Activated CD4-positive, alpha-beta T cell treated with anti-CD3 and anti-CD28 coated beads, Interleukin-2, amount 50 U/mL, for 4 hours (primary cell): ENCODE measurements at regions not wholly inside any gene's neighbourhood (a gene's known extent, or its start where the extent isn't known, plus 50 kb on each side); places are given as distances from the start of the nearest gene placed in this dataset.

Experiments
- DNase-seq, 2 experiments: peaks; one replicate each; pipeline ENCODE4 v3.0.0-alpha.2; 2020

- no peak for DNase-seq
Observed at GRCh38 chr2:48145845-48146452, 168.5 kb upstream of the FOXN2 start.

DNA sequence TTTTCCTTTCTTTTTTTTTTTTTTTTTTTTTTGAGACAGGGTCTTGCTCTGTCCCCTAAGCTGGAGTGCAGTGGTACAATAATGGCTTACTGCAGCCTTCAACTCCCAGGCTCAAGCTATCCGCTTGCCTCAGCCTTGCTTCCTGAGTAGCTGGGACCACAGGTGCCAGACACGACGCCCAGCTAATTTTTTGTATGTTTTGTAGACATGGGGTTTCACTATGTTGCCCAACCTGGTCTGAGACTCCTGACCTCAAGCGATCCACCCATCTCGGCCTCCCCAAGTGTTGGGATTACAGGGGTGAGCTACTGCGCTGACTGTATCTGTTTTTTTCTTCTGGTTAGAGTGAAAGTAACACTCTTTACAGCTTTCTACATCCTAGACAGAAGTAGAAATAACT is 167.9 kb upstream of the FOXN2 start:
- DNase-seq, result no peak

- no peak for DNase-seq
Observed at GRCh38 chr2:48147719-48148118, 166.8 kb upstream of the FOXN2 start.

GRCh38 chr2:48148841-48149430 is 165.5 kb upstream of the FOXN2 start:
- no peak for DNase-seq

GRCh38 chr2:48157150-48157549 is 157.3 kb upstream of the FOXN2 start:
- no peak for DNase-seq

DNA sequence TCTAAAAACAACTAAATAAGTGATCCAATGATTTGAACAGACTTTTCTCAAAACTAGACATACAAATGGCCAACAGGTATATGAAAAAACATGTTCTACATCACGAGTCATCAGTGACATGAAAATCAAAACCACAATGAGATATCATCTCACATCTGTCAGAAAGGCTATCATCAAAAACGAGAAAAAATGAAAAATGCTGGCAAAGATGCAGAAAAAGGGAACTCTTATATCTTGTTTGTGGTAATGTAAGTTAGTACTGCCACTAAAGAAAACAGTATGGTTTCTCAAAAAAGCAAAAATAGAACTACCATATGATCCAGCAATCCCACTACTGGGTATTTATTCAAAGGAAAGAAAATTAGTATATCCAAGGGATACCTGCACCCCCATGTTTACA is 152.9 kb upstream of the FOXN2 start:
- DNase-seq, result no peak

GRCh38 chr2:48162742-48163141 is 151.7 kb upstream of the FOXN2 start:
- no peak for DNase-seq

GRCh38 chr2:48165070-48165753 is 149.3 kb upstream of the FOXN2 start:
- no peak for DNase-seq

DNA sequence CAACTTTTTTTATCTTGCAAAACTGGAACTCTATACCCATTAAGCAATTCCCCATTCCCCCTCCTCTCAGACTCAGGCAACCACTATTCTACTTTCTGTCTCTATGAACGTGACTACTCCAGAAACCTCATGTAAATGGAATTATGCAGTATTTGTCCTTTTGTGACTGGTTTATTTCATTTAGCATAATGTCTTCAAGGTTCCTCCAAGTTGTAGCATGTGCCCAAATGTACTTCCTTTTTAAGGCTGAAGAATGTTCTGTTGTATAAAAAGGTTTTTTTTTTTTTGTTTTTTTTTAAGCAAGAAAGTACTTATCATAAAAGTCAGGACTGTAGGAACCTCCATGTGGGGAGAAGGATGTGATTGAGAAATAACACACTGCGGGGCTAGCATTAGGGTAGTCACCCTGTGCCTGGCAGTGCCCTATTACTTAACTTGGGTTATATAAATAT is 145.3 kb upstream of the FOXN2 start:
- no peak for DNase-seq

DNA sequence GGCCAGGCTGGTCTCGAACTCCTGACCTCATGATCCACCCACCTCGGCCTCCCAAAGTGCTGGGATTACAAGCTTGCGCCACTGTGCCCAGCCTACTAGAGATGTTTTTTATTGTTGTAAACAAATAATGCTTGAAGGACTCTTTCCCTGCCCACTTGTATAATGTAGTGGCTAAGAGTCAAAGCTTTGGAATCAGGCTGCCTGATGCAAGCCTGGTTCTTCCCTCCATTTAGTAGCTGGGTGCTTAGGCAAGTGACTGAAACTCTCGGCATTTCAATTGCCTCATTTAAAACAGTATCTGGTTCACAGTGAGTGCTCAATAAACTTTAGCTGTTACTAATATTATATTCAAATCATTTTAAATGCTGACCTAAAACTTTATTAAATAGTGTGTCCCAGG is 144.2 kb upstream of the FOXN2 start:
- no peak for DNase-seq

DNA sequence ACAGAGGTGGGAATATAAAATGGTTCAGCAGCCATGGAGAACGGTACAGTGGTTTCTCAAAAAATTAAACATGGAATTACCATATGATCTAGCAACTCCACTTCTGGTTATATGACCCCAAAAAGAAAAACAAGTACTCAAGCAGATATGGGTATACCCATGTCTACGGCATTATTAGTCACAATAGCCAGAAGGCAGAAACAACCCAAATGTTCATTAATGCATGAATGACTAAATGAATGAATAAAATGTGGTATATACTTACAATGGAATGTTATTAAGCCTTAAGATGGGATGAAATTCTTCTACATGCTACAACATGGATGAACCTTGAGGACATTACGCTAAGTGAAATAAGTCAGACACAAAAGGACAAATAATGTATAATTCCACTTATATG is 141.3 kb upstream of the FOXN2 start:
- DNase-seq, result no peak

- DNase-seq, result no peak
Observed at GRCh38 chr2:48174503-48174902, 140.0 kb upstream of the FOXN2 start.

GRCh38 chr2:48175254-48175653 is 139.2 kb upstream of the FOXN2 start:
- DNase-seq, result no peak

DNA sequence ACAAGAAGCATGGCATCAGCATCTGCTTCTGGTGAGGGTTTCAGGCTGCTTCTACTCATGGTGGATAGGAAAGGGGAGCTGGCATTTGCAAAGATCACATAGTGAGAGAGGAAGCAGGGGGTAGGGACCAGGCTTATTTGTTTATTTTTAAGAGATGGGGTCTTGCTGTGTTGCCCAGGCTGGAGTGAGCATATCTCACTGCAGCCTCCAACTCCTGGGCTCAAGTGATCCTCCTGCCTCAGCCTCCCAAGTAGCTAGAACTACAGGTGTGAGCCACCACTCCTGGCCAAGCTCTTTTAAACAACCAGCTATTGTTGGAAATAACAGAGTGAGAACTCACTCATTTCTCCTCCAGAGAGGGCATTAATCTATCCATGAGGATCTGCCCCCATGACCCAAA is 138.8 kb upstream of the FOXN2 start:
- DNase-seq, result no peak

GRCh38 chr2:48176876-48177275 is 137.6 kb upstream of the FOXN2 start:
- no peak for DNase-seq

DNA sequence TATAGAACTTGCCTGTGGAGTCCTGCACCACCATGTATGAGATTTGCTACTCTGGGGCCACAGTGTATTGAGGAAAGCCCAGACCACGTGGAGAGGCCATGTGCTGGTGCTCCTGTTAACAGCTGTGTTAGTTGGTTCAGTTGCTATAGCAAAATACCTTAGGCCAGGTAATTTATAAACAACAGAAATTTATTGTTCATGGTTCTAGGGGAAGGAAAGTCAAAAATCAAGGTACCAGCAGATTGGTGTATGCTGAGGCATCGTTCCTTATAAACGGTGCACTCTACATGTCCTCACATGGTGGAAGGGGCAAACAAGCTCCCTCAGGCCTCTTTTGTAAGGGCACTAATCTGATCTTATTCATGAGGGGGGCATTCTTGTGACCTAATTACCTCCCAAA is 135.9 kb upstream of the FOXN2 start:
- no peak for DNase-seq

DNA sequence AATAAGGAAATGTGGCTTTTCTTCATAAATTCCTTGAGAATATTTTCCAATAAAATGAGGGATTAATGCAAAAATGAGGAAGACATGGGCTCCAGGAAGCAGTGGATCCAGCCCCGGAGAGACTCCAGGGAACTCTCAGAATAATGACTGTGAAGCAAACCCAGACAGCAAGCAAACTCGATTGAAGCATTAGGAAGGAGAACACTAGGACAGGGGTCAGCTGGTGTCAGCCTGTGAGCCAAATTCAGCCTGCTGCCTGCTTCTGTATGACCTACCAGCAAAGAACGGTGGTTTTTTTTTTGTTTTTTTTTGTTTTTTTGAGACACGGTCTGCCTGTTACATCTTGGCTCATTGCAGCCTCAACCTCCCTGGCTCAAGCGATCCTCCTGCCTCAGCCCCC is 133.9 kb upstream of the FOXN2 start:
- no peak for DNase-seq

GRCh38 chr2:48183276-48183675 is 131.2 kb upstream of the FOXN2 start:
- no peak for DNase-seq

DNA sequence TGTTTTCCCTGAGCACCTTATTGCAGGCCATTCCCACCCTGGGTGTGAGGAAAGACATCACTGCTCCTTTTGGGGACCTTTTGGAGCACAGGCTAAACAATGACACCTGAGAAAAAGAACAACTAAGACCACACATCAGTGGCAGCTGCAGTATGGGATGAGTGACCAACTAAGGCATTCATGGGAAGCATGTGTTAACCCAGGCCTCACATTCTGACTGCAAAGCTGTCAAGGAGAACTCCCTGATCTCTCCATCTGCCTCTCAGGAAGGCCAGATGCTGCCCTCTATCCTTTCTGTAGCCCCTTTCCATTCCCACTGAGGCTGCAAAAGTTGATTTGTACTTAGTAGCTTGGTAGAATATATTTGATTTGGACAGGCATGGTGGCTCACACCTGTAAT is 130.5 kb upstream of the FOXN2 start:
- no peak for DNase-seq

- no peak for DNase-seq
Observed at GRCh38 chr2:48187503-48187902, 127.0 kb upstream of the FOXN2 start.

DNA sequence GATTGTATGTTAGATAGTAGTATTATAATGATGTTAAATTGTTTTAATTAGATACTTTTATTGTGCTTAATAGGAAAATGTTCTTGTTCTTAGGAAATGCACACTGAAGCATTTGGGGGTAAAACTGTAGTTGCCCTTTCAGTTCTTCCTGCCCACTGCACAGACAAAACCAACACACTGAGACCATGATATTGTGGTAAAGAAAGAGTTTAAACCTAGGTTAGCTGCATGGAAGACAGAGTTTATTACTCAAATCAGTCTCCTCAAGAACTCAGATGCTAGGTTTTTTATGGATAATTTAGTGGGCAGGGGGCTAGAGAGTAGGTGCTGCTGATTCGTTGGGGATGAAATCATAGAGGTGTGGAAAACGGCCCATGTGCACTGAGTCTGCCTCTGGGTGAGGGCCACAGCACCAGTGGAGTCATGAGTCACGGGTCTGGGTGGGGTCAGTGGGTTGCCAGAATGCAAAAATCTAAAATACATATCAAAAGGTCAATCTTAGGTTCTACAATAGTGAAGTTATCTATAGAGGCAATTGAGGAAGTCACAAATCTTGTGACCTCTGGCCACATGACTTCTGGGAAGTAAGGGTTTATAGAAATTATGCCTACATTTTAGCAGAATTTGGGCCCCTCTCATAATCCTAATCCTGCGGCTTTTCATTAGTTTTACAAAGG is 124.8 kb upstream of the FOXN2 start:
- no peak for DNase-seq

DNA sequence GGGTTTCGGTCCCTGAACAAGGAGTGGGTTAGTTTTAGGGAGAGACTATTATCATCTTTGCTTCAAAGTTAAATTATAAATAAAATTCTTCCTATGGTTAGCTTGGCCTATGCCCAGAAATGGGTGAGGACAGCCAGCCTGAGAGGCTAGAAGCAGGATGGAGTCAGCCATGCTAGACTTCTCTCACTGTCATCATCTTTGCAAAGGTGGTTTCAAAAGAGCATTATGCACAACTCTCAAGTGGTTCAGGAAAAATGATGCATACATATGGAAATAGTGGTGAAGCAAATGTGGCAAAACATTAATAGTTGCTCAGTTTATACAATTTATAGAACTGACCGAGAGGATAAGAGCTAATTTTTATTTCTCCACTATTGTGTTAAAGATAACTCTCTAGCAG is 124.3 kb upstream of the FOXN2 start:
- no peak for DNase-seq

DNA sequence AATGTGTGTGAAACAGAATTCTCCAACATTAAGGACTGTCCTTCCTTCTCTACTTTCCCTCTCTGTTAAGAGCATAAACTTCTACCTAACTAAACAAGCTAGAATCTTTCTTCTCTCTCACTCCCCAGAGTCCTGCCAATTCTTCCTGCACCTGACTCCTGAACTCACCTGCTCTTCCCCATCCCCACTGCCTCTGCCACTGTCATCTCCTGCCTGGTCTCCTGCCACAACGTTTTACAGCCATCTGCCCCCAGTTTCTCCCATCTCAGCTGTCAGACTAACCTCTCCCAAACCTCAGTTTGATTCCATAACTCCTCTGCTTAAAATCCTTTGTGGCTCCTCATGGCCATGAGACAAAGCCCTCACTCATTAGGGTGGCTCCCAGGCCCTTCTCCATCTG is 119.8 kb upstream of the FOXN2 start:
- DNase-seq, result no peak

DNA sequence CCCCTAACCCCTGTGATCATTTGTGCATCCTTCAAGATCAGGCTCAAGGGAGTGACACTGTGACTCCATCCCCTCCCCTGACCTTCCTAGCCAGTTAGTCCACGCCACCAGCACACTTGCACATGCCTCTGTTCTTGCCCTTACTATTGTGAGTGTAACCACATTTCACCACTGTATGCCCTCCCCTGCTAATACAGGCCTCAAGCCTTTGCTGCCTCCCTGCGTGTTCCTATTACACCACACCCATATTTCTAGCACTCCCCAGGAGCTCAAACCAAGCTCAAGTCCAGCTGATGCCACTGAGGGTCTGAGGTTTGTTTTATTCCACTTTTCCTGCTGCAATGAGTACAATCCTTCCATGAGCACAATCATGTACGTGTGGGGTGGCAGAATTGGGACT is 119.3 kb upstream of the FOXN2 start:
- DNase-seq, result no peak
